Ureter (tissue), 1 donor: ENCODE measurements at regions not wholly inside any gene's neighbourhood (a gene's known extent, or its start where the extent isn't known, plus 50 kb on each side); places are given as distances from the start of the nearest gene placed in this dataset.
"Not testable (repeated sequence)": the region's sequence is repeated elsewhere in the genome, so short reads cannot be mapped to it uniquely, and the experiment has no call there.

Source experiments
- DNase-seq: peaks from one replicate; pipeline ENCODE4 v3.0.0-alpha.2; 2020; ENCODE audit warnings: low spot score
- donor health status: DM: yes; HTN: yes; CAD: no.

GRCh38 chr2:185644828-185645227 is 93.8 kb upstream of the FSIP2 start:
- no peak for DNase-seq

GRCh38 chr2:185645529-185645928 is 93.1 kb upstream of the FSIP2 start:
- no peak for DNase-seq

GRCh38 chr2:185658750-185659149 is 79.9 kb upstream of the FSIP2 start:
- DNase-seq = no peak

DNA sequence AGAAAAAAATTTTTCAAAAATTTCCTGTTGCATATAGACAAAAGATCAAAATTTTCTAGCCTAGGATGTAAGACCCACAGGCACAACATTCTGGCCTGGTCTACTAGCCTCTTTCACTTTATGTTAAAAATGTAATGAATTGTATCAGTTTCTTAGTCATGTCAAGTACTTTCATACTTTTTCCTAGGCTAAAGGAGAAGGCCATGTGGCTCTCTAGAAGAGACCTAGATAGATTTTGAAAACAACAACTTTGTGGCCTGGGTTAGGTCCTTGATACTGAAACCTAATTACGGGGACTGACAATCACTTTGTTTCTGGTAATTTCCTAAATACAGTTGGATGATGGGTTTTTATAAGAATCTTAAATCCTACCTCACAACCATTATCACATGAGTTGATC is 74.8 kb upstream of the FSIP2 start:
- no peak for DNase-seq

GRCh38 chr2:185664384-185664783 is 74.2 kb upstream of the FSIP2 start:
- no peak for DNase-seq

GRCh38 chr2:185665251-185665814 is 73.3 kb upstream of the FSIP2 start:
- DNase-seq = no peak

DNA sequence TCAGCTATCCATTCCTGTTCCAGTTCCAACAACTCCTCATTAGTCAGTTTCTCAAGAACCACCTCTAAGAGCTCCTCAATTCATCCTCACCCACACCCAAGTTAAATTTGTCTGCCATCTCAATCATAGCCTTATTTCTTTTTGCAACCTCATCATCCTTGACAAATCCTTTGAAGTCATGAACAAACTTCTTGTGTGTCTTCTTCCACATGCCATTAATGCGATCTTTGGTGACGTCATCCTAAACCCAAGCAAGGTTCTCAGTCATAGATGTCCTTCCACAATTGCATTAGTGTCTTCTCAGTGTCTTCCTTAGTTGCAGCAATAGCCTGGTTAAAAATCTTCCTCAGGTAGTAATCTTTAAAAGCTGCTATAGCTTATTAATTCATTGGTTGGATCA is 71.2 kb upstream of the FSIP2 start:
- DNase-seq = no peak

DNA sequence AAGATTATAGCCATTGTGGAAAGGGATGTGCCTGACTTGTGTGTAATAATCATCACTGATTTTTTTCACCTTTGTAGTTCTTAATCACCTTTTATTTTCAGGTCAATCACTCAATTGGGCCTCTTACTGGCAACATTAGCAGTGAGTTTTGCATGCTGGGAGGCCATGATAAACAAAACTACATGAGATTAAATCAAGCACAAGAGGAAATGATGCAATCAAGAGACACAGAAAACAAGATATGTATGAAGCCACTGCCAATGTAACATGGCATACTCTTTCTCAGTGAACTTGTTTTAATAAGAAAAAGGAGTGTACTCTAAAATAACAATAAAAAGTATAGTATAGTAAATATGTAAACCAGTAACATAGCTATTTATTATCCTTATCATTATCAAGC is 69.9 kb upstream of the FSIP2 start:
- DNase-seq = no peak

DNA sequence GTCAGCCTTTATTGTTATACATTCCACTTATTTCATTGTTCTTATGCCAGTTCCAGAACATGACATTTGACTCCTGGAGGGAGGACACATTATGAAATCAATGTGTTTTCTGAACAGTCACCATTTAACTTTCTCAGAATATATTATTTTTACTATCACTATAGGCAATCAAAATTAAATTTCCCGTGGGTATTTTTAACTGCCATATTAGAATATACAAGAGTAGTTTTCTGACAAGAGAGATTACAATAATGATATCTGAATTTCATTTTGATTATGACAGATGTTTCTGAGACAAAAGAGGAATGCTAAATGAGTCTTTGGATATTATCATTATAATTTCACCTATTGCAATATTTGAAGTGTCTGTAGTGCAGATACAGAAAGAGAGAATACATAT is 64.4 kb upstream of the FSIP2 start:
- DNase-seq = no peak

GRCh38 chr2:185676316-185676715 is 62.3 kb upstream of the FSIP2 start:
- DNase-seq = no peak

- not testable (repeated sequence) for DNase-seq
Observed at GRCh38 chr2:185687001-185687400, 51.6 kb upstream of the FSIP2 start.

DNA sequence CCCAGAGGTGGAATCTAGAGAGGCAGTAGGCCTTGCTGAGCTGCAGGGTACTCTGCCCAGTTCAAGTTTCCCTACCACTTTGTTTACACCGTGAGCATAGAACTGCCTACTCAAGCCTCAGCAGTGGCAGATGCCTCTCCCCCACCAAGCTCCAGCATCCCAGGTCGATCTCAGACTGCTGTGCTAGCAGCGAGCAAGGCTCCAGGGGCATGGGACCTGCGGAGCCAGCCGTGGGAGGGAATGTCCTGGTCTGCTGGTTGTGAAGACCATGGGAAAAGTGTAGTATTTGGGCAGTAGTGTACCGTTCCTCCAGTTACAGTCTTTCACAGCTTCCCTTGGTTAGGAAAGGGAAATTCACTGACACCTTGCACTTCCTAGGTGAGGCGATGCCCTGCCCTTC is 50.6 kb upstream of the FSIP2 start:
- no peak for DNase-seq
